Hepatocyte (in vitro differentiated cells): ENCODE measurements at regions not wholly inside any gene's neighbourhood (a gene's known extent, or its start where the extent isn't known, plus 50 kb on each side); places are given as distances from the start of the nearest gene placed in this dataset.

Experiments
- DNase-seq: peaks from one replicate; pipeline ENCODE4 v3.0.0-alpha.2; 2016; ENCODE audit warnings: low spot score
- H2AFZ ChIP-seq: fragments of 200-600 bp; sonication (generic); 2 replicates; pipeline ENCODE4 v1.6.0; 2016; ENCODE audit warnings: antibody characterized with exemption, mild to moderate bottlenecking
- H3K27ac ChIP-seq: fragments of 200-600 bp; sonication (generic); 2 replicates; pipeline ENCODE4 v1.5.1; 2016; ENCODE audit warnings: mild to moderate bottlenecking
- H3K27me3 ChIP-seq: fragments of 200-600 bp; sonication (generic); 2 replicates; pipeline ENCODE4 v1.6.1; 2016
- H3K36me3 ChIP-seq: fragments of 200-600 bp; sonication (generic); replicated peaks from 2 replicates; pipeline ENCODE4 v1.5.1; 2016; ENCODE audit warnings: low read depth; ENCODE audit not compliant: insufficient read depth
- H3K4me1 ChIP-seq: fragments of 200-600 bp; sonication (generic); 2 replicates; pipeline ENCODE4 v1.5.1; 2016; ENCODE audit warnings: mild to moderate bottlenecking, moderate library complexity; ENCODE audit not compliant: insufficient read depth
- H3K4me2 ChIP-seq: fragments of 200-600 bp; sonication (generic); 2 replicates; pipeline ENCODE4 v1.6.0; 2016
- H3K4me3 ChIP-seq: fragments of 200-600 bp; sonication (generic); 2 replicates; pipeline ENCODE4 v1.5.1; 2016; ENCODE audit warnings: mild to moderate bottlenecking
- H3K79me2 ChIP-seq: fragments of 200-600 bp; sonication (generic); 2 replicates; pipeline ENCODE4 v1.6.0; 2017; ENCODE audit warnings: mild to moderate bottlenecking
- H3K9me2 ChIP-seq: fragments of 200-600 bp; sonication (generic); replicated peaks from 2 replicates; pipeline ENCODE4 v1.6.0; 2017; ENCODE audit warnings: mild to moderate bottlenecking; ENCODE audit not compliant: insufficient read depth
- H3K9me3 ChIP-seq: fragments of 200-600 bp; sonication (generic); 2 replicates; pipeline ENCODE4 v1.5.1; 2016; ENCODE audit warnings: low read depth, mild to moderate bottlenecking
- H4K20me1 ChIP-seq: fragments of 200-600 bp; sonication (generic); 2 replicates; pipeline ENCODE4 v1.6.0; 2016; ENCODE audit warnings: mild to moderate bottlenecking; ENCODE audit not compliant: insufficient read depth, poor library complexity, severe bottlenecking
- EZH2 ChIP-seq: fragments of 200-600 bp; sonication (generic); IDR thresholded peaks from 2 replicates; pipeline ENCODE4 v1.6.1; 2016; ENCODE audit warnings: antibody characterized with exemption, mild to moderate bottlenecking, borderline replicate concordance
- EZH2phosphoT487 ChIP-seq: fragments of 200-600 bp; sonication (generic); IDR thresholded peaks from one replicate; pipeline ENCODE4 v1.6.1; 2018; ENCODE audit warnings: antibody characterized with exemption, mild to moderate bottlenecking, low read depth, moderate library complexity; ENCODE audit not compliant: unreplicated experiment, severe bottlenecking
- WGBS: methylation state at CpG from one replicate; pipeline ENCODE4 v1.1.6; 2016; ENCODE audit warnings: low lambda C conversion rate; ENCODE audit errors: missing lambda C conversion rate; 5-methylcytosine and 5-hydroxymethylcytosine counted together
- TF ChIP-seq, protein P1 (sequence below): fragments of 200-600 bp; sonication (generic); IDR thresholded peaks from 2 replicates; pipeline ENCODE4 v1.5.1; 2016; ENCODE audit warnings: antibody characterized with exemption, mild to moderate bottlenecking; ENCODE audit not compliant: poor library complexity

DNA sequence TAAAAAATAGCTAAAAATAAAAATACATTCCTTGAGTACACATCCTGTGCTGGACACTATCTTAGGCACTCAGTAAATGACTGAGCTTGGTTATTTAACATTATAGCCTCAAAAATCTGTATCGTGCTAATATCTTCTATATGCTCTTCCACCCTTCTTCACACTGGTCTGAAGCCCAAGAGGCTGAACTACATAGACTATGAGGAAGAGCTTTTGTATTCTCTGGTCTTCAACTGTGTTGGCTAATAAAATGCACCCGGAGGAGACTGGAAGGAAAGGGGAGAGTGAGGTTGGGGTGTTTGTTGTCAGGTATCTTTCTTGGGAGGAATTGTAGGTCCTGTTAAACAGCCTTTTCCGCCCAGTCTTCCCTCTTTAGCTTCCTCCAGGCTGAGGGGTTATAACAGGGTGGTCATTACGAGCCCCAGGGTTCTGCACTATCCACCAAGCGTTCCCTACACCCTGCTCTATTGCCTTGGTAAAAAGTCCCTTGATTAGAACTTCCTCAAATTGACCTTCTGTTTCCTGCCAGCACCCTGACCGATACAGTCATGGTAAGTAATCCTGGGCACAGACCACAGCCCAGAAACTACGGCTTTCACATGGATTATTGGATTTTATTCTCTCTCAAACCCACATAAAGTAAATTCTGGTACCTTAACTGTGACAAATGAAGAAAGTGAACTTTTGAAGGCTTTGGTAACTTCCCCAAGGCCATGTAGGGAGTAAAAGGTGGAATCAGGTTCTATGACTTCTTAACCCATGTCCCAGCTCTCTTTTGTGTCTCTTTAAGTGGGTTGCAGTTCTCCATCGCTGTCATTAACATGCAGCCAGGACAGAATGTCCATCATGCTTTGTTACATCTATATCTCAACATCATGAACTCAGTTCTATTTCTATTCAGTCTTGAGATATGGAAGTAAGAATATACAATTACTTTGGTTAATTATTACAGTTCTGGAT lies 71.3 kb downstream of the PTHLH start:
- H3K9me3 ChIP-seq: no peaks in the 10 kb centered on the region
- H4K20me1 ChIP-seq: no peaks in the 10 kb centered on the region
- peaks cover 16% of the 10 kb centered on the region for H3K4me1 ChIP-seq
- whole genome bisulfite sequencing: 91% methylated on average over 8 of the region's 8 CpGs
- no peak for DNase-seq
- TF ChIP-seq, protein P1, sequence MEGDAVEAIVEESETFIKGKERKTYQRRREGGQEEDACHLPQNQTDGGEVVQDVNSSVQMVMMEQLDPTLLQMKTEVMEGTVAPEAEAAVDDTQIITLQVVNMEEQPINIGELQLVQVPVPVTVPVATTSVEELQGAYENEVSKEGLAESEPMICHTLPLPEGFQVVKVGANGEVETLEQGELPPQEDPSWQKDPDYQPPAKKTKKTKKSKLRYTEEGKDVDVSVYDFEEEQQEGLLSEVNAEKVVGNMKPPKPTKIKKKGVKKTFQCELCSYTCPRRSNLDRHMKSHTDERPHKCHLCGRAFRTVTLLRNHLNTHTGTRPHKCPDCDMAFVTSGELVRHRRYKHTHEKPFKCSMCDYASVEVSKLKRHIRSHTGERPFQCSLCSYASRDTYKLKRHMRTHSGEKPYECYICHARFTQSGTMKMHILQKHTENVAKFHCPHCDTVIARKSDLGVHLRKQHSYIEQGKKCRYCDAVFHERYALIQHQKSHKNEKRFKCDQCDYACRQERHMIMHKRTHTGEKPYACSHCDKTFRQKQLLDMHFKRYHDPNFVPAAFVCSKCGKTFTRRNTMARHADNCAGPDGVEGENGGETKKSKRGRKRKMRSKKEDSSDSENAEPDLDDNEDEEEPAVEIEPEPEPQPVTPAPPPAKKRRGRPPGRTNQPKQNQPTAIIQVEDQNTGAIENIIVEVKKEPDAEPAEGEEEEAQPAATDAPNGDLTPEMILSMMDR: no peak
- TF ChIP-seq EZH2 (no peak), EZH2phosphoT487 (no peak)
- H2AFZ ChIP-seq: no peak overlapping the region
- no peaks in the 10 kb centered on the region for H3K79me2 ChIP-seq
- no peak overlapping the region for H3K27ac ChIP-seq
- H3K9me2 ChIP-seq: no peaks in the 10 kb centered on the region
- no peaks in the 10 kb centered on the region for H3K27me3 ChIP-seq
- H3K4me2 ChIP-seq: no peak overlapping the region
- no peak overlapping the region for H3K4me3 ChIP-seq
- no peaks in the 10 kb centered on the region for H3K36me3 ChIP-seq

DNA sequence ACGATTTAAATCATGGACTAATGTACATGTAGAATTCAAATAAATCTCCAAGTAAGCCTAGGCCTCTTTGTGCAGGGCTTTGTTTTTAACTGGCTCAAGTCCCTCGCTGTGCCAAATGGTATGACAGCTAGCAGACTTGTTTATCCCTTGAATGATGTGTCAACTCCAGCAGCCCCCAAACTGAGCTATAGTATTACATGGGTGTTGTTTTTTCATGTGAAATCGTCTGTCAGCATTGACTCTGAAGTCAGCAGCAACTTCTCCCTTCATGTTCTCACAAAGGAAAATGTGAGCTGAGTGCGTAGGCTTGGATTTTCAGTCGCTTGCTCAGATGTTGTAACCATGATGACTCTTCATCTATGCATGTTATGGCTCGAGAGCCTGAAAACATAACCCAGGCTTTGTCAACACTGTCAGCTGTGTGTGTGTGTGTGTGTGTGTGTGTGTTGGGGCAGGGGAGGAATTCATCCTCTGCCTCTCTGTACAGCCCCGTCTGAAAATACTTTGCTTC lies 73.3 kb downstream of the PTHLH start:
- H3K4me3 ChIP-seq: no peak overlapping the region
- TF ChIP-seq, protein P1: no peak
- TF ChIP-seq EZH2 (no peak), EZH2phosphoT487 (no peak)
- no peaks in the 10 kb centered on the region for H3K79me2 ChIP-seq
- peaks cover 12% of the 10 kb centered on the region for H3K4me1 ChIP-seq
- H2AFZ ChIP-seq: peak overlapping the region; percentile 13
- H3K9me3 ChIP-seq: no peaks in the 10 kb centered on the region
- no peaks in the 10 kb centered on the region for H4K20me1 ChIP-seq
- DNase-seq: peak; percentile 80
- no peaks in the 10 kb centered on the region for H3K9me2 ChIP-seq
- 40% methylated on average over 7 of the region's 7 CpGs for WGBS
- H3K27me3 ChIP-seq: no peaks in the 10 kb centered on the region
- no peaks in the 10 kb centered on the region for H3K36me3 ChIP-seq
- peak overlapping the region; percentile 90 for H3K27ac ChIP-seq
- H3K4me2 ChIP-seq: peak overlapping the region; percentile 47

DNA sequence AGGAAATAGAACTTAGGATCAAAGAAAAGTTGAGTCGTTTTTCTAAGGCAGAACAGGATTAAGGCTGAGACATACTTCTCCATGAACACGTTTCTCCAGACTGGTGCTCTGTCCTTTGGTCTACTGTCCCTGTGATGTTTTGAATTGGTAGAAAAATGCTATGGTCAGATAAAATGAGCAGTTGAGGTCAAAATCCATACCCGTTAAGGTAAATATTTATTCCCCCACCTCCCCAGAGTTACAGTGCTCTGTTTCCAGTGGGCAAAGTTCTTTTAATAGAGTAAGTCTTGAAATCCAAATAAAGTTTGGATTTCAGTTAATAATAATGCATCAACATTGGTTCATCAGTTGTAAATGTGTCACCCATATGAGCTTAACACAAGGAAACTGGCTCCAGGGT lies 74.5 kb downstream of the PTHLH start:
- peak overlapping the region; percentile 10 for H2AFZ ChIP-seq
- H3K9me2 ChIP-seq: no peaks in the 10 kb centered on the region
- H3K4me2 ChIP-seq: peak overlapping the region; percentile 47
- H3K4me3 ChIP-seq: no peak overlapping the region
- 51% methylated on average over 3 of the region's 3 CpGs for WGBS
- peak overlapping the region; percentile 90 for H3K27ac ChIP-seq
- TF ChIP-seq EZH2phosphoT487 (no peak), EZH2 (no peak)
- TF ChIP-seq, protein P1: no peak
- no peaks in the 10 kb centered on the region for H3K36me3 ChIP-seq
- no peaks in the 10 kb centered on the region for H3K9me3 ChIP-seq
- H3K79me2 ChIP-seq: no peaks in the 10 kb centered on the region
- no peaks in the 10 kb centered on the region for H3K27me3 ChIP-seq
- peak; percentile 19 for DNase-seq
- H4K20me1 ChIP-seq: no peaks in the 10 kb centered on the region
- H3K4me1 ChIP-seq: peaks cover 12% of the 10 kb centered on the region
